ENCODE measurements at regions not wholly inside any gene's neighbourhood (a gene's known extent, or its start where the extent isn't known, plus 50 kb on each side); places are given as distances from the start of the nearest gene placed in this dataset.
A peak's percentile ranks its signal among the peaks of the same experiment; 100 is the strongest.

GRCh38 chr6:120026791-120027190 is 677.2 kb upstream of the MAN1A1 start:
- no peak for DNase-seq

DNA sequence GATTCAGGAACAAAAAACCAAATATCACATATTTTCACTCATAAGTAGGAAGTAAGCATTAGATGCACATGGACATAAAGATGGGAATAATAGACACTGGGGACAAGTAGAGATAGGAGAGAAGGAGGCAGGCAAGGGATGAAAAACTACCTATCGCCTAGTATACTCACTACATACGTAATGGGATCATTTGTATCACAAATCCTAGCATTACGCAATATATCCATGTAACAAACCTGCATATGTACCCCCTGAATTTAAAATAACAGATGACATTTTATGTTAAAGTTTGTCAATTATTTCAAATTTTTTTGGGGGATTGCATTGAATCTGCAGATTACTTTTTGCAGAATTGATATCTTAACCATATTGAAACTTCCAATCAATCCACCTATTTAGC is 660.5 kb upstream of the MAN1A1 start:
- no peak for DNase-seq

- DNase-seq: peak in 1 of 2 experiments; percentile 18
Measured at GRCh38 chr6:120005292-120005976, 655.9 kb upstream of the MAN1A1 start.

DNA sequence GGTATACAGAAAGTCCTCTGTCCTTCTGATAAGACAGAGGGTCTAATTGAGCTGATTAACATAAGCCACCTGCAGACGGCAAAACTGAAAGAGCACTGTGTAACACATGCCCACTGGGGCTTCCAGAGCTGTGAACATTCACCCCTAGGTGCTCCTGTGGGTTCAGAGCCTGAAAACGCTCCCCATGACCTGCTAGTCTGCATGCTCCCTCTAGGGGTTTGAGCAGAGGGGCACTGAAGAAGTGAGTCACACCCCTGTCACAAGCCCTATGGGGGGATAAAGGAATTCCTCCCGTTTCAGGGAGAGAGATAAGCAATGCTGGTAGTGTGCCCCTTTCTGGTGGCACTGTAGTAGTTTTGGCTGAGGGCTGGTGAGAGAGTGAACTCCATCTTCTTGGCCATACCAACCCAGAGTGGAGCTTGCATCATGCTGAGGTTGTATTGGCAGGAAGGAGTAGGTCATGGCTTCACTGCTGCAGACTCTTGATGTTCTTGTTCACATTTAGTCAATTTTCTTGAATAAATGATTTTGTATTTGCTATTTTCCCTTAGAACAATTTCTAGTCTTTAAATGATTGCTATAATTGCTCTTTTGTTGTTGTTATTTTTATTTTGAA is 637.5 kb upstream of the MAN1A1 start:
- no peak for DNase-seq

GRCh38 chr6:119985952-119986736 is 636.6 kb upstream of the MAN1A1 start:
- no peak for DNase-seq

- no peak for DNase-seq
Measured at GRCh38 chr6:119980802-119981201, 631.2 kb upstream of the MAN1A1 start.

DNA sequence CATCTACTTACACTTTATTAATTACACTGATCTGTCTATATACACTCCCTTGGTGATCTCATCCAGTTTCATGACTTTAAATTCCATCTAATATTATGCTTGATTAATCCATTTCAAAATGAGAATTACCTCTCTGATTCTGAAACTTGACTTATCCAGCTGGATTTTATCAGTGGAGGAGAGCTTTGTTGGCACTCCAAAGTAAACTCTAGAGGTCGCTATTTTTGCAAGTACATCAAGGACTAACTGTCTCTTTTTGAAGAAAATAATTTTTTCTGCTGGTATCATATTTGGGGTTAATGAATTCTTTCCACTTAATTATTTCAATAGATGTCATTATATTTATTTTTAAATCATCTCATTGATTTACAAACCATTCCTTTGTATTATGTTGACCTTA is 630.3 kb upstream of the MAN1A1 start:
- DNase-seq: peak in 1 of 2 experiments; percentile 18

DNA sequence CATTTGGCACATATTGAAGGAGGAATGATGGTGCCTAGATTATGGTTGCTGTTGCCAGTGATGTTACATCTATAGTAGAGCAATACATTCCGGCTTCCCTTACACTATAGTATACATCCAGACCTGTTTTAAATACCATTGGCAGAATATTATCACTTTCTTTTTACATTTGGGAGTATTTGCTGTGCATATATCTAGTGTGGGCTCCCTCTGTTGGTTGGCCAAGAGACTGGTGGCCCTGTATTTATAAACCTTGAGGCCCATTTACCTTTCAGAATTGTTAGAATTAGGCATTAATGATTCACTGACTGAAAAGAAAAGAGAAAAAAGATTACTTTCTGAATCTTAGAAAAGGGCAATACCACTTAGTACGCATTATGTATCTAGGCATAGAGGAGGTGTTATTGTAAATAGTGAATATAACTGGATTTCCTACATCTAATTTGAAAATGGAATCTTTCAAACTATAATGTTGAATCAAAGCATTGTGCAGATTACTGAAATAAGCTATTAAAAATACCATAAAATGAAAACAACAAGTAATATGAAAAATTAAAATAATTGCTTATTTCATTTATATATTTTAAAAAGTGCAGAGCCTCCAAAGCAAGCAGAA is 628.8 kb upstream of the MAN1A1 start:
- DNase-seq: peak in 1 of 2 experiments; percentile 10

- no peak for DNase-seq
Measured at GRCh38 chr6:119974430-119975159, 625.0 kb upstream of the MAN1A1 start.

- no peak for DNase-seq
Measured at GRCh38 chr6:119966484-119966883, 616.9 kb upstream of the MAN1A1 start.

DNA sequence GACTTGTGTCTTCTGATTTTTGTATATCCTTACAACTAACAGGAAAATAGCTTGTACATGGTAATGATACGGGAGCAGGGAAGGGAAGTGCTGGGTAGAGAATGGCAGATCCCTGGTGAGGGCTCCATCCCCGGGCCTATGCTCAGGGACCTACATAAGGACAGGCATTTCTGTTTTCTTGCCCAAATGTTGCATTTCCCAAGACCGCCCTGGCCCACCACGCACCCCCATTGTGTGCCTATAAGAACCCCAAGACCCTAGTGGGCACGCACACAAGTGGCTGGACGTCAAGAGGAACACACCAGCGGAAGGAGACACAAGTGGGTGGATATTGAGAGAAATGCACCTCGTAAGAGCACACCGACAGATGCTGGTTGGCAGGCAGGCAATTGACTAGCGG is 616.3 kb upstream of the MAN1A1 start:
- no peak for DNase-seq

DNA sequence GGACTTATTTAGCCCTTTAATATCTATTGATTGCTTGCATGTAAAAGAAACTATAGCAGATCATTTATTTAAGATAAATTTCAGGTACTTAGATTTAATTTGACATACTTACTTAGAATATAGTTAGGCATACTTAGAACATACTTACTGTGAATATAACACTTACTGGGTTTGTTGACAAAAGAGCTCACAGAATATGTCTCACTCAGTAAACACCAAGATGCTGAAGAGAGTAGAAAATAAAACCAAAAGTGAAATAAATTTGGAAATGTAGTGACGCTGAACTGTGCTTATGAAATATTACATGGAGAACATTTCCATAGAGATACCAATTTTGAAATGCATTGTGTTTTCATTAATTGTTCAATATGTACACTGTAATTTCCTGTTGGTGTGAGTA is 615.4 kb upstream of the MAN1A1 start:
- no peak for DNase-seq

GRCh38 chr6:119962505-119962904 is 612.9 kb upstream of the MAN1A1 start:
- peak in 1 of 2 experiments; percentile 19 for DNase-seq

- DNase-seq: no peak
Measured at GRCh38 chr6:119961450-119961849, 611.9 kb upstream of the MAN1A1 start.

DNA sequence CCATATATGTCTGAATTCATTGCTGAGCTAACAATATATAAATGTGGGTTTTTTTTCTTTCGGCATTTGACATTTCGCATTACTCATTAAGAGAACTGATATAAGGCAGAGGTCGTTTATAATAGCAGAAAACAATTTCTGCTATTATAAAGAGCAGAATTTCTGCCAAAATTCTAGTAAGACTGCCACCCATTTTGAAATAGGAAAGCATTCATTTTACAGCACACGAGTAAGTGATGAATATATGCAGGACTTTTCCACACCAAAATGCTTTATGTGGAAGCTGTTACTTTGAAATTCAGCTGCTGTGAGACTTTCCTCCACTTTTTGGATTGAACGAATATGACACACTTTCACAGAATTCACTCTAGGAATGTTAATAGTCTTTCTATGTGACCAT is 610.9 kb upstream of the MAN1A1 start:
- DNase-seq: no peak

GRCh38 chr6:119960036-119960435 is 610.5 kb upstream of the MAN1A1 start:
- DNase-seq: peak in 1 of 2 experiments; percentile 29

GRCh38 chr6:119957195-119957594 is 607.6 kb upstream of the MAN1A1 start:
- DNase-seq: no peak

- no peak for DNase-seq
Measured at GRCh38 chr6:119952696-119953095, 603.1 kb upstream of the MAN1A1 start.

DNA sequence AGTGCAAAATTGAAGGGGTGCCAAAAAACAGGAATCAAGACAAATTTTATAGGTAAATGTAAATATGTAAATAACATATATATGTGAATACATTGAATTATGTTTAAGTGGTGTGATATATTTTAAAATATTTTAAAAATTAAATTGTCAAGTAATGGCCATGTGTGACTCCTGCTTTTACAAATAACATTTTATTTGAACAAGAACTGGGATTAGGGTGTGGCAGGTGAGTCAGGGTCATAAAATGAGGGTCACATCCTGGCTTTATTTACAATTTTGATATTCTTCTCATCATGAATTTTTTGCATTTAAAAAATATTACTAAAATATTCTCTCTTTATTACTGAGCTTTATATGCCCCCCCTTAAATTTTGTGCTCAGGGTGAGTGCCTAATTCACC is 601.1 kb upstream of the MAN1A1 start:
- no peak for DNase-seq

DNA sequence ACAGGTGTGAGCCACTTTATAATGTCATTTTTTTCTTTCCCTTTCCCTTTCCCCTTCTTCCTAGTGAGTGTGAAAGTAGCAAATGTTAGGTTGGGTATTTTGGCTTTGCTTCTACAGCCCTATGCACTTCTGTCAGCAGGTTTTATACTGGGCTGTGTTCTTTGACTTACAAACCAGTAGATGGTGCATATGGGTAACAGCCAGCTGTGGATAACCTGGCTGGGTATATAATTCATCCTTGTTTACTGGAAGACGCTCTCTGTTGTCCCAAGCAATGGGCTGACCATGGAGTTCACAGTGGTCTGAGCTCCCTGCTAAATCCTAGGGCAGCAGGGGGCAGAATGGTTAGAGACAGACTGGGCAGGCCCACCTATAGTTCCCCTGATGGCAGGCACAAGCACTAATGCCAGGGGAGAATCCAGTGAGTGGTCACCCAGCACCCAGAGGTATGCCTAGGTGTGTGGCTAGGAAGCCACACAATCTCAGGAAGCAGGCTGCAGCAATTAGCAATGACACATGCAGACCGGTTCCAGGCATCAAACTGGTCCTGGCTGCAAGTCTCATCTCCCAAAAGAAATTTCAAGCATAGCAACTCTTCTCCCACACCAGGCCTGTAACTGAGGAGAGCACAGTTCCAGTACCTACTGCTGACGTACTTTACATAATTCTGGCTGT is 592.7 kb upstream of the MAN1A1 start:
- DNase-seq: no peak

DNA sequence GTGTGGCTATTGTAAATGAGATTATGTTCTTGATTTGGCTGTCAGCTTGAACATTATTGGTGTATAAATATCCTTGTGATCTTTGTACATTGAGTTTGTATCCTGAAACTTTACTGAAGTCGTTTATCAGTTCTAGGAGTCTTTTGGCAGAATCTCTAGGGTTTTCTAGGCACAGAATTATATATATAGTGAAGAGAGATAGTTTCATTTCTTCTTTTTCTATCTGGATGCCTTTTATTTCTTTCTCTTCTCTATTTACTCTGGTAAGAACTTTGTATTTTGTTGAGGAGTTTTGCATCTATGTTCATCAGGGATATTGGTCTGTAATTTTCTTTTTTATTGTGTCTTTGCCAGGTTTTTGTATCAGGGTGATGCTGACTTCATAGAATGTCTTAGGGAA is 589.2 kb upstream of the MAN1A1 start:
- no peak for DNase-seq

DNA sequence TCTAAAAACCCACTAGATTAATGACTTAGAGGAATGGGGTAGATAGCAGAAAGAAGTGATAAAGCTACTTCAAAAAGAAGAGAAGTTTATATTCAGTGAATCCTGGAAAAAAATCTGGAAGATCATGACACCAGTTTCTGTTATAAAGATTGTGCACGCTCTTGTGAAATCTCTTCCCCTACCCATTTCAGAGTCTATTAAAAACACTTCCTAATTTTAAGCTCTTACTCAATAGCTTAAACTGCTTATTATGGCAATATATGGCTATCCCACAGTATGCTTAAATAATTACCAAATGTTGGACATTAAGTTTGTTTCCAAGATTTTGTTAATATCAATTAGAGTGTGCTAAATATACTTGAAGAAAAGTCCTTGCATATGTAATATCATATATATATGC is 585.3 kb upstream of the MAN1A1 start:
- no peak for DNase-seq

Measured in NCI-H446 (cell line).